ENCODE measurements at regions not wholly inside any gene's neighbourhood (a gene's known extent, or its start where the extent isn't known, plus 50 kb on each side); places are given as distances from the start of the nearest gene placed in this dataset.

DNA sequence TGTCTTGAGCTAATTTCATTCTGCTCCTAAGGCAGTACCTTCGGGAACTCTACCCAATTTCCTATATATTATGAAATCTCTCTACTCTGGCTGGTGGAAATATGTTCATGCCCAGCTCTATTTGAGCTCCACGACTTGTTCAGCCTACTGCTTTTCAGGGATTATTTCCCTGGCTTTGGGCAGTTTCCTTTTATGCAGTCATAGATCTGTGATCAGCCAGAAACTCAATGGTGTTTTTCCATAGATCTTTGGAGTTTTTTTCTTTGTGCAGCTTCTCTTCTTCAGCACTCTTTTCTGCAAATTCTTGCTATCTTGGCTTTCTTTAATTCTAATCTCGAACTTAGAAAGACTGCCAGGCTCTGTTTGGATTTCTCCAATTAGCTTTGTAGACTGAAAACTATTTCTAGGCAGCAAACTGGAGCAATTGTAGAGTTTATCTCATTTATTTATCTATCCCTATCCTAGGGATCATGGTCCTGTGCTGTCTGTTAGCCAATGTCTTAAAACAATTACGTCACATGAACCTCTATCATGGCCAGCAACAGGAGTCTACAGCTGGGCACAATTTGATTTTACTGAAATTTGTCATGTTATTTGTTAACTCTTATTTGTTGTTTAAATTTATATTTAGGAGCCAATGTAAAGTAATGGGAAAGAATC is 328.4 kb downstream of the BCKDHB start:
- Histone ChIP-seq H3K27ac (ENCODE audit: low read length) (no peak overlapping the region), H3K4me3 (ENCODE audit: low read length) (no peak overlapping the region), H3K36me3 (replicated peaks; ENCODE audit: low read depth, low read length) (no peaks in the 10 kb centered on the region), H3K79me2 (ENCODE audit: low read length) (no peaks in the 10 kb centered on the region), H4K20me1 (ENCODE audit: insufficient read depth, low read length) (no peaks in the 10 kb centered on the region), H2AFZ (ENCODE audit: low read depth, low read length) (no peak overlapping the region), H3K9me3 (ENCODE audit: insufficient read depth, low read length) (no peaks in the 10 kb centered on the region), H3K9ac (ENCODE audit: low read length) (no peak overlapping the region), H3K27me3 (ENCODE audit: low read depth, low read length) (no peaks in the 10 kb centered on the region), H3K4me2 (ENCODE audit: low read length) (no peak overlapping the region), H3K4me1 (ENCODE audit: low read length) (peaks cover 11% of the 10 kb centered on the region)
- TF ChIP-seq, protein P1, sequence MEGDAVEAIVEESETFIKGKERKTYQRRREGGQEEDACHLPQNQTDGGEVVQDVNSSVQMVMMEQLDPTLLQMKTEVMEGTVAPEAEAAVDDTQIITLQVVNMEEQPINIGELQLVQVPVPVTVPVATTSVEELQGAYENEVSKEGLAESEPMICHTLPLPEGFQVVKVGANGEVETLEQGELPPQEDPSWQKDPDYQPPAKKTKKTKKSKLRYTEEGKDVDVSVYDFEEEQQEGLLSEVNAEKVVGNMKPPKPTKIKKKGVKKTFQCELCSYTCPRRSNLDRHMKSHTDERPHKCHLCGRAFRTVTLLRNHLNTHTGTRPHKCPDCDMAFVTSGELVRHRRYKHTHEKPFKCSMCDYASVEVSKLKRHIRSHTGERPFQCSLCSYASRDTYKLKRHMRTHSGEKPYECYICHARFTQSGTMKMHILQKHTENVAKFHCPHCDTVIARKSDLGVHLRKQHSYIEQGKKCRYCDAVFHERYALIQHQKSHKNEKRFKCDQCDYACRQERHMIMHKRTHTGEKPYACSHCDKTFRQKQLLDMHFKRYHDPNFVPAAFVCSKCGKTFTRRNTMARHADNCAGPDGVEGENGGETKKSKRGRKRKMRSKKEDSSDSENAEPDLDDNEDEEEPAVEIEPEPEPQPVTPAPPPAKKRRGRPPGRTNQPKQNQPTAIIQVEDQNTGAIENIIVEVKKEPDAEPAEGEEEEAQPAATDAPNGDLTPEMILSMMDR (IDR thresholded peaks at IDR 0.05; ENCODE audit: low read depth, low read length), result no peak
- TF ChIP-seq EZH2phosphoT487 (IDR thresholded peaks at IDR 0.05; ENCODE audit: low read depth), result no peak

GRCh38 chr6:80433673-80434025 is 327.2 kb downstream of the BCKDHB start:
- Histone ChIP-seq H3K4me3 (ENCODE audit: low read length) (no peak overlapping the region), H3K4me1 (ENCODE audit: low read length) (peaks cover 9% of the 10 kb centered on the region), H3K79me2 (ENCODE audit: low read length) (no peaks in the 10 kb centered on the region), H3K9me3 (ENCODE audit: insufficient read depth, low read length) (no peaks in the 10 kb centered on the region), H3K27me3 (ENCODE audit: low read depth, low read length) (no peaks in the 10 kb centered on the region), H4K20me1 (ENCODE audit: insufficient read depth, low read length) (no peaks in the 10 kb centered on the region), H3K4me2 (ENCODE audit: low read length) (no peak overlapping the region), H3K36me3 (replicated peaks; ENCODE audit: low read depth, low read length) (no peaks in the 10 kb centered on the region), H3K27ac (ENCODE audit: low read length) (no peak overlapping the region), H2AFZ (ENCODE audit: low read depth, low read length) (no peak overlapping the region), H3K9ac (ENCODE audit: low read length) (no peak overlapping the region)
- TF ChIP-seq, protein P1 (IDR thresholded peaks at IDR 0.05; ENCODE audit: low read depth, low read length), result no peak
- no peak for TF ChIP-seq EZH2phosphoT487 (IDR thresholded peaks at IDR 0.05; ENCODE audit: low read depth)

DNA sequence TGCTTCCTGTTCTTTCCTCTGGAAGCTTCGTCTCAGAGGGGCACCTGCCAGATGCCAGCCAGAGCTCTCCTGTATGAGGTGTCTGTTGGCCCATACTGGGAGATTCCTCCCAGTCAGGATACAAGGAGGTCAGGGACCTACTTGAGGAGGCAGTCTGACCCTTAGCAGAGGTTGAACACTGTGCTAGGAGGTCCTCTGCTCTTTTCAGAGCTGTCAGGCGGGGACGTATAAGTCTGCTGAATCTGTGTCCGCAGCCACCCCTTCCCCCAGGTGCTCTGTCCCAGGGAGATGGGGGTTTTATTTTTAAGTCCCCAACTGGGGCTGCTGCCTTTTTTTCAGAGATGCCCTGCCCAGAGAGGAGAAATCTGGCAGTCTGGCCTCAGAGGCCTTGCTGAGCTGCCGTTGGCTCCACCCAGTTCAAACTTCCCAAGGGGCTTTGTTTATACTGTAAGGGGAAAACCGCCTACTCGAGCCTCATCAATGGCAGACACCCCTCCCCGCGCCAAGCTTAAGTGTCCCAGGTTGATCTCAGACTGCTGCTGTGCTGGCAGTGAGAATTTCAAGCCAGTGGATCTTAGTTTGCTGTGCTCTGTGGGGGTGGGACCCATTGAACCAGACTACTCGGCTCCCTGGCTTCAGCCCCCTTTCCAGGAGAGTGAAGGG is 326.7 kb downstream of the BCKDHB start:
- no peaks in the 10 kb centered on the region for H3K36me3 ChIP-seq (replicated peaks; ENCODE audit: low read depth, low read length)
- no peak overlapping the region for H3K4me2 ChIP-seq (ENCODE audit: low read length)
- H2AFZ ChIP-seq (ENCODE audit: low read depth, low read length), result no peak overlapping the region
- TF ChIP-seq, protein P1 (IDR thresholded peaks at IDR 0.05; ENCODE audit: low read depth, low read length), result no peak
- no peak for TF ChIP-seq EZH2phosphoT487 (IDR thresholded peaks at IDR 0.05; ENCODE audit: low read depth)
- no peak overlapping the region for H3K4me3 ChIP-seq (ENCODE audit: low read length)
- no peaks in the 10 kb centered on the region for H4K20me1 ChIP-seq (ENCODE audit: insufficient read depth, low read length)
- H3K27me3 ChIP-seq (ENCODE audit: low read depth, low read length), result no peaks in the 10 kb centered on the region
- H3K4me1 ChIP-seq (ENCODE audit: low read length), result peaks cover 7% of the 10 kb centered on the region
- no peak overlapping the region for H3K27ac ChIP-seq (ENCODE audit: low read length)
- no peaks in the 10 kb centered on the region for H3K79me2 ChIP-seq (ENCODE audit: low read length)
- no peak overlapping the region for H3K9ac ChIP-seq (ENCODE audit: low read length)
- no peaks in the 10 kb centered on the region for H3K9me3 ChIP-seq (ENCODE audit: insufficient read depth, low read length)

GRCh38 chr6:80425089-80425823 is 318.8 kb downstream of the BCKDHB start:
- H4K20me1 ChIP-seq (ENCODE audit: insufficient read depth, low read length), result no peaks in the 10 kb centered on the region
- no peaks in the 10 kb centered on the region for H3K79me2 ChIP-seq (ENCODE audit: low read length)
- H3K9ac ChIP-seq (ENCODE audit: low read length), result no peak overlapping the region
- no peak overlapping the region for H3K27ac ChIP-seq (ENCODE audit: low read length)
- H3K4me2 ChIP-seq (ENCODE audit: low read length), result no peak overlapping the region
- peaks cover 17% of the 10 kb centered on the region for H3K36me3 ChIP-seq (replicated peaks; ENCODE audit: low read depth, low read length)
- H3K4me3 ChIP-seq (ENCODE audit: low read length), result no peak overlapping the region
- H3K9me3 ChIP-seq (ENCODE audit: insufficient read depth, low read length), result peaks cover 34% of the 10 kb centered on the region; the same call in 1 of the 2 replicates
- TF ChIP-seq, protein P1 (IDR thresholded peaks at IDR 0.05; ENCODE audit: low read depth, low read length), result no peak
- TF ChIP-seq EZH2phosphoT487 (IDR thresholded peaks at IDR 0.05; ENCODE audit: low read depth), result no peak
- peaks cover 6% of the 10 kb centered on the region for H3K4me1 ChIP-seq (ENCODE audit: low read length)
- H2AFZ ChIP-seq (ENCODE audit: low read depth, low read length), result no peak overlapping the region
- H3K27me3 ChIP-seq (ENCODE audit: low read depth, low read length), result no peaks in the 10 kb centered on the region
